NT2/D1 (cell line): ENCODE measurements at regions not wholly inside any gene's neighbourhood (a gene's known extent, or its start where the extent isn't known, plus 50 kb on each side); places are given as distances from the start of the nearest gene placed in this dataset.

ENCODE experiments used
- DNase-seq: peaks from one replicate; pipeline ENCODE4 v3.0.0-alpha.2; 2011; ENCODE audit warnings: low read depth, low spot score
- H3K27me3 ChIP-seq: 2 replicates; pipeline ENCODE4 v1.6.0; 2011; ENCODE audit warnings: mild to moderate bottlenecking; ENCODE audit not compliant: insufficient read length, insufficient read depth
- H3K36me3 ChIP-seq: 2 replicates; pipeline ENCODE4 v1.6.1; 2011; ENCODE audit warnings: mild to moderate bottlenecking, low read length, mixed read lengths; ENCODE audit not compliant: insufficient read depth, insufficient read length
- H3K4me1 ChIP-seq: 2 replicates; pipeline ENCODE4 v1.5.1; 2011; ENCODE audit not compliant: insufficient read depth, insufficient read length
- H3K4me3 ChIP-seq: 2 replicates; pipeline ENCODE4 v1.5.1; 2011; ENCODE audit warnings: low read depth; ENCODE audit not compliant: insufficient read length
- H3K9ac ChIP-seq: 2 replicates; pipeline ENCODE4 v1.6.0; 2011; ENCODE audit warnings: low read depth; ENCODE audit not compliant: insufficient read length
- H3K9me3 ChIP-seq: 2 replicates; pipeline ENCODE4 v1.5.1; 2011; ENCODE audit warnings: mild to moderate bottlenecking, low read length; ENCODE audit not compliant: insufficient read depth
- SUZ12 ChIP-seq: IDR thresholded peaks from 2 replicates; pipeline ENCODE4 v1.6.1; 2011; ENCODE audit not compliant: insufficient read length, insufficient read depth; ENCODE audit errors: extremely low read depth
- YY1 ChIP-seq: IDR thresholded peaks from 2 replicates; pipeline ENCODE4 v1.6.1; 2011; ENCODE audit not compliant: insufficient read length, insufficient read depth
- ZNF274 ChIP-seq: IDR thresholded peaks from 2 replicates; pipeline ENCODE4 v1.6.1; 2011; ENCODE audit warnings: mild to moderate bottlenecking, low read depth, low read length

DNA sequence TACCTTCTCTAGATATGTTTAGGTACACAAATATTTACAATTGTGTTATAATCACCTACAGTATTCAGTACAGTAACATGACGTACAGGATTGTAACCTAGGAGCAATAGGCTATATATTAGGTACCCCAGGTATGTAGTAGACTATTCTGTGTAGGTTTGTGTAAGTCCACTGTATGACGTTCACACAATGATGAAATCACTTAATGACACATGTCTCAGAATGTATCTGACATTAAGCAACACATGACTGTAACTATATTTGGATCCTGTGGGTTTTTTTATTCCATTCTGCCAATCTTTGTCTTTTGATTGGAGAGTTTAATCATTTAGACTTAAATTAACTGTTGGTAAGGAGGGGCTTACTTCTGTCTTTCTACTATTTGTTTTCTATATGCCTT, 52.1 kb downstream of the STYXL2 start:
- Histone ChIP-seq H3K9me3 (peaks cover 19% of the 10 kb centered on the region), H3K36me3 (no peaks in the 10 kb centered on the region), H3K27me3 (no peaks in the 10 kb centered on the region), H3K9ac (no peak overlapping the region), H3K4me3 (no peak overlapping the region), H3K4me1 (peaks cover 4% of the 10 kb centered on the region)
- TF ChIP-seq ZNF274 (no peak), SUZ12 (no peak), YY1 (no peak)
- DNase-seq, result no peak

DNA sequence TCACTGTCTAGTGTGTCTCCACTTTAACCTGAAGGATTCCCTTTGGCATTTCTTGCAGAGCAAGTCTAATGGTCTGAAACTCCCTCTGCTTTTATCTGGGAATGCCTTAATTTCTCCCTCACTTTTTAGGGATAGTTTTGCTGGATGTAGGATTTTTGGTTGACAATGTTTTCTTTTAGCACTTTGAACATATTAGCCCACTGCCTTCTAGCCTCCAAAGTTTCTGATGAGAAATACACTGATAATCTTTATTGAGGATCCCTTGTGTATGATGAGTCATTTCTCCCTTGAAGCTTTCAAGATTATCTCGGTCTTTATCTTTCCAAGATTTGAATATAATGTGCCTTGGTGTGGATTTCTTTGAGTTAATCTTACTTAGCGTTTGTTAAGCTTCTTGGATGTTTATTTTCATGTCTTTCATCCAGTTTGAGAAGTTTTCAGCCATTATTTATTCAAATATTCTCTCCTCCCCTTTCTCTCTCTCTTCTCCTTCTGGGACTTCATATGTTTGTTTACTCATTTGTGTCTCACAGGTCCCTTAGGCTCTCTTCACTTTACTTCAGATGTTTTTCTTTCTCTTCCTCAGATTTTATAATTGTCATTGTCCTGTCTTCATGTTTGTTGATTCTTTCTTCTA, 53.1 kb downstream of the STYXL2 start:
- H3K27me3 ChIP-seq, result no peaks in the 10 kb centered on the region
- peaks cover 4% of the 10 kb centered on the region for H3K4me1 ChIP-seq
- TF ChIP-seq SUZ12 (no peak), YY1 (no peak), ZNF274 (no peak)
- no peak overlapping the region for H3K4me3 ChIP-seq
- peaks cover under 1% of the 10 kb centered on the region for H3K36me3 ChIP-seq
- no peak for DNase-seq
- no peak overlapping the region for H3K9ac ChIP-seq
- peaks cover 19% of the 10 kb centered on the region for H3K9me3 ChIP-seq

DNA sequence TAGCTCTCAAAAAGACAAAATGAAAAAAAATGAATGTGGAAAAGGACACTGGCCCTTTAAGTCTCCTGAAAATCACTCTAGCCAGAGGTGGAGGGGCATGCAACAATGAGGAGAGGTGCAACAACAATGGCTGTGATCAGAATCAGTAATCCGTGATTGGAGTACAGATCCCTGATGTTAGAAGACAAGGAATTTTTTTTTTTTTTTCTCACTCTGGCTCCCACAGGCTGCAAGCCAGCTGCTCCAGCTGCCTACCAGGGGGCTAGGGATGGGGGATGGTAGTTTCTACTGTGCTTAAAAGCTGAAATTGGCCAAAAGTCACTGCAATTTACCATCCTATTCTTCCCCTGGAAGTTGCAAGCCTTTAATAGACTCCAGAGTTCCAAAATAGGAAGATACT, 54.5 kb downstream of the STYXL2 start:
- Histone ChIP-seq H3K4me3 (no peak overlapping the region), H3K9me3 (peaks cover 19% of the 10 kb centered on the region)
- DNase-seq, result no peak

DNA sequence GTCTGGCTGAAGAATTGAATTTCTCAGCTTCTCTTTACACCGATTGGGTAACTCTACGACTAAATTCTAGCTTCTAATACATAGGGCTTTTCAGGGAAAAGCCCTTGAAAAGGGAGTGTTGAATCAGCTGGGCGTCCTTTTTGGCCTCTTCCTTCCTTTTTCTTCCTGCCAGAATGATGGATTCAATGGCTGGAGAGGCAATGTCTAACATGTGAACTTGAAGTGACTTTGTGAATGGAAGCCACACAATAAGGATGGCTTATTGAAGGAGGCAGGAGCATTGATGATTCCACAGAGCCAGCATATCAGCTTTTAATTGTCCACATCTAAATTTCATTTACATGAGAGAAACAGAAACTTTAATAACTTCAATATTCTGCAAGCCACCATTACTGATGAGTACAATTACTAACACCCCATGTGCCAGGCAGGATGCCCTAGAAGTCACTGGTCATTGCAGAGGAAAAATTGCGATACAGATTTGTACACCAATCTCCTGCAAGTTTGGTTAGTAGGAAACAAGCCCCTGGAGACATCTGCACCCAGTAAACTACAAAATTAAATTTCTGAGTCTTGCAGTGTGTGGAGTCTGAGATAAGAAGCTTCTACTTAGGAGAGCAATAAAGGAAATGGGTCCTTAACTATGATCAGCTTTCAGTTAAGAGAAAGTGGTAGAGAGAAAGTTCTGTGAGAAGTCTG, 56.1 kb downstream of the STYXL2 start:
- H3K4me3 ChIP-seq, result no peak overlapping the region
- peaks cover 7% of the 10 kb centered on the region for H3K4me1 ChIP-seq
- no peaks in the 10 kb centered on the region for H3K27me3 ChIP-seq
- no peak overlapping the region for H3K9ac ChIP-seq
- peaks cover 19% of the 10 kb centered on the region for H3K9me3 ChIP-seq
- no peak for DNase-seq
- peaks cover 16% of the 10 kb centered on the region for H3K36me3 ChIP-seq
- TF ChIP-seq YY1, result no peak
- no peak for TF ChIP-seq SUZ12
- TF ChIP-seq ZNF274, result no peak

More for the DNA sequence above, 54.5 kb downstream of the STYXL2 start:
- H3K36me3 ChIP-seq, result peaks cover 3% of the 10 kb centered on the region
- H3K9ac ChIP-seq, result no peak overlapping the region
- peaks cover 7% of the 10 kb centered on the region for H3K4me1 ChIP-seq
- TF ChIP-seq ZNF274 (no peak), SUZ12 (no peak), YY1 (no peak)
- no peaks in the 10 kb centered on the region for H3K27me3 ChIP-seq

DNA sequence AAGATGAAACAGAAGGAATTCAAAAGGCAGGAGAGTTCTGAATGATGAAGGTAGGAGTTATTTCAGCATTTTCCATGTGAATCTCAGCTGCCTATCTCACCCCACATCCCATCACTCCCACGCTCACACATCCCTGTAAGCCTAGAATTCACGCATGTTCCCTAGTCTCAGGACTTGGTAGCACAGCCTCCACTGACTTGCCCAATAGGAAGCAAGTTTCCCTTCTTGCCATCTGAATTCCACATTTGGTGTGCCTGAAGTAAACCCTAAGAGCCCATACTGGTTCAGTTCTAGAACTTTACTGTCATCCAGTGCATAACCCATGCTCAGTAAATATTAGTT, 56.6 kb downstream of the STYXL2 start:
- no peaks in the 10 kb centered on the region for H3K27me3 ChIP-seq
- peaks cover 21% of the 10 kb centered on the region for H3K36me3 ChIP-seq
- peaks cover 7% of the 10 kb centered on the region for H3K4me1 ChIP-seq
- peaks cover 19% of the 10 kb centered on the region for H3K9me3 ChIP-seq
- no peak overlapping the region for H3K4me3 ChIP-seq
- TF ChIP-seq YY1, result no peak
- no peak for TF ChIP-seq ZNF274
- no peak for TF ChIP-seq SUZ12
- no peak for DNase-seq
- H3K9ac ChIP-seq, result no peak overlapping the region

DNA sequence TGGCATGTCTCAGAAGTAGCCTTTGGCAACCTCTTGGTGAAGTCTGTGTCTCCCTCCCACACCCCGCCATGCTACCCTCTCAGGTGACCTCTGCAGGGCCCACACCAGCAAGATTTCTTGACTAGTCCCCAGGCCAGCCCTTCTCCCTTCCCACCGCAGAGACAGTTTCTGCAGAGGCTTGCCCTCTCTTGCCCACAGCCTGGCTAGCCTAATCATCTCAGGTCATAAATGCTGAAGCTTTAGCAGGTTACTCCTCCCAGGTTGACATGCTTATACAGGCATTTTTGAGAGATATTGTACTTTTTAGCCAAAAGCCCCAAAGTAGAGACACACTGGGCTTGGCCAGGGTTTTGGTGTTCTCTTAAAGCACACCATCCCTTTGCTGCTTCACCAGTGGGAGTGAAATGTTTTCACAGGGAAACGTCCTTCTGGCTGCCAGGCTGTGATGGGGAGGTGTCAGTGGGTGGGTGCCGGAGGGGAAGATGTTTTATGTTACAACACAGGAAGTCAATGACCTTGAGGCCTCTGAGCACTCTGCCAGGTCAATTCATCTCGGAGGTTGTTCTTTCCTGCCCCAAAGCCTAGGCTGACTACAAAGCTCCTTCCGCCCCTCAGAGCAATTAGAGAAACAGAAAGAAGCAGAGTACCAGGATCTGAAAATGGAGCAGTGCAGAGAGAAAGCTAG, 58.5 kb downstream of the STYXL2 start:
- TF ChIP-seq ZNF274, result no peak
- no peak for TF ChIP-seq SUZ12
- TF ChIP-seq YY1, result no peak
- Histone ChIP-seq H3K9ac (no peak overlapping the region), H3K36me3 (peaks cover 26% of the 10 kb centered on the region), H3K27me3 (no peaks in the 10 kb centered on the region), H3K4me1 (peaks cover 8% of the 10 kb centered on the region), H3K4me3 (no peak overlapping the region), H3K9me3 (peaks cover 6% of the 10 kb centered on the region)
- no peak for DNase-seq

DNA sequence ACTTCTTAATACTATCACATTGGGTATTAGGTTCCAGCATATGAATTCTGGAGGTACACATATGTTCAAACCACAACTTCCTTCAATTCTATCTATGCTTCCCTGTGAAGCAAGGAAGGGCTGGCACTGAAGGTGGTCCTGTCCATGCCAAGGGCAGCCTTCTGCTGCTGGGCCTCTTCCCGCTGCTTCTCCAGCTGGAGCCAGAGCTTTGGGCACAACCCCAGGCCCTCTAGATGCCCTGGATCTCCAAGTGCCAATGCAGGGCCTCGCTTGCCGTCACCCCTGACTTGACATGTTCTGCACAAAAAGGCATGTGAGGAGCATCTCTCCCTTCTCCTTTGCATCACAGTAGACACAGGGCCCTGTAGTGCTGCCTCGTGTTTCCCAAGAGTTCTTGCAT, 62.6 kb downstream of the STYXL2 start:
- Histone ChIP-seq H3K4me1 (peaks cover 12% of the 10 kb centered on the region), H3K9me3 (peaks cover 6% of the 10 kb centered on the region; the same call in 1 of the 2 replicates), H3K4me3 (no peak overlapping the region), H3K36me3 (peaks cover 43% of the 10 kb centered on the region), H3K9ac (no peak overlapping the region), H3K27me3 (no peaks in the 10 kb centered on the region)
- no peak for TF ChIP-seq ZNF274
- no peak for TF ChIP-seq YY1
- TF ChIP-seq SUZ12, result no peak
- no peak for DNase-seq
